NB4 (cell line): ENCODE measurements at regions not wholly inside any gene's neighbourhood (a gene's known extent, or its start where the extent isn't known, plus 50 kb on each side); places are given as distances from the start of the nearest gene placed in this dataset.

ENCODE experiments used
- DNase-seq: peaks from one replicate; pipeline ENCODE4 v3.0.0; 2010; ENCODE audit warnings: low read depth
- H3K4me3 ChIP-seq: one replicate; pipeline ENCODE4 v1.5.1; 2011; ENCODE audit warnings: mild to moderate bottlenecking, low read depth, low read length, moderate library complexity
- CTCF ChIP-seq: IDR thresholded peaks from one replicate; pipeline ENCODE4 v1.5.1; 2012; ENCODE audit warnings: low read depth, low read length
- MAX ChIP-seq: IDR thresholded peaks from 2 replicates; pipeline ENCODE4 v1.6.1; 2011; ENCODE audit warnings: low read depth, low read length
- MYC ChIP-seq: IDR thresholded peaks from 2 replicates; pipeline ENCODE4 v1.6.1; 2011; ENCODE audit warnings: low read depth, low read length
- POLR2A ChIP-seq: IDR thresholded peaks from 2 replicates; pipeline ENCODE4 v1.6.1; 2011; ENCODE audit warnings: mild to moderate bottlenecking; ENCODE audit not compliant: insufficient read length; ENCODE audit errors: extremely low read depth

GRCh38 chr3:111369958-111370357, 172.0 kb upstream of the CD96 start:
- H3K4me3 ChIP-seq, result no peak overlapping the region
- TF ChIP-seq POLR2A, result no peak
- TF ChIP-seq CTCF, result no peak
- TF ChIP-seq MAX, result no peak
- no peak for TF ChIP-seq MYC
- DNase-seq, result no peak

GRCh38 chr3:111373239-111373638, 168.8 kb upstream of the CD96 start:
- no peak for TF ChIP-seq MYC
- no peak for TF ChIP-seq POLR2A
- no peak for TF ChIP-seq MAX
- no peak for TF ChIP-seq CTCF
- DNase-seq, result no peak
- no peak overlapping the region for H3K4me3 ChIP-seq

GRCh38 chr3:111373861-111374260, 168.1 kb upstream of the CD96 start:
- no peak overlapping the region for H3K4me3 ChIP-seq
- DNase-seq, result no peak
- TF ChIP-seq POLR2A, result no peak
- TF ChIP-seq CTCF, result no peak
- no peak for TF ChIP-seq MYC
- TF ChIP-seq MAX, result no peak

GRCh38 chr3:111385971-111386495, 156.0 kb upstream of the CD96 start:
- no peak for TF ChIP-seq MYC
- H3K4me3 ChIP-seq, result no peak overlapping the region
- DNase-seq, result no peak

- TF ChIP-seq CTCF (no peak), MAX (no peak), MYC (no peak), POLR2A (no peak)
- H3K4me3 ChIP-seq, result no peak overlapping the region
- peak; percentile 11 for DNase-seq
Measured at GRCh38 chr3:111392894-111393398, 149.1 kb upstream of the CD96 start.

GRCh38 chr3:111412656-111413055, 129.3 kb upstream of the CD96 start:
- TF ChIP-seq POLR2A (no peak), MYC (no peak), MAX (no peak), CTCF (no peak)
- DNase-seq, result no peak

More at GRCh38 chr3:111412656-111413055, 129.3 kb upstream of the CD96 start:
- no peak overlapping the region for H3K4me3 ChIP-seq
